ENCODE measurements at regions not wholly inside any gene's neighbourhood (a gene's known extent, or its start where the extent isn't known, plus 50 kb on each side); places are given as distances from the start of the nearest gene placed in this dataset.

GRCh38 chr22:27663812-27664211 lies 137.7 kb downstream of the MN1 start:
- Histone ChIP-seq H3K9me2 (replicated peaks; ENCODE audit: insufficient read depth, low read length) (no peaks in the 10 kb centered on the region), H2AFZ (ENCODE audit: low read length) (no peak overlapping the region), H3K4me3 (ENCODE audit: low read length) (no peak overlapping the region), H3K79me2 (ENCODE audit: low read length) (no peaks in the 10 kb centered on the region), H3K4me2 (ENCODE audit: low read depth, low read length) (no peak overlapping the region), H3K4me1 (ENCODE audit: low read length) (no peaks in the 10 kb centered on the region), H4K20me1 (ENCODE audit: insufficient read depth, low read length) (no peaks in the 10 kb centered on the region), H3K27me3 (replicated peaks; ENCODE audit: insufficient read depth, low read length) (peaks cover 57% of the 10 kb centered on the region), H3K36me3 (replicated peaks; ENCODE audit: insufficient read depth, low read length) (no peaks in the 10 kb centered on the region), H3K9me3 (replicated peaks; ENCODE audit: insufficient read depth, low read length) (no peaks in the 10 kb centered on the region), H3K27ac (ENCODE audit: low read length) (no peak overlapping the region), H3F3A (ENCODE audit: insufficient read depth, low read length) (no peaks in the 10 kb centered on the region), H3K9ac (ENCODE audit: low read length) (no peak overlapping the region)
- TF ChIP-seq EZH2 (optimal IDR thresholded peaks at IDR 0.05; ENCODE audit: low read depth, low read length) (no peak), EZH2phosphoT487 (IDR thresholded peaks at IDR 0.05; ENCODE audit: low read length) (no peak)
- TF ChIP-seq, protein P1, sequence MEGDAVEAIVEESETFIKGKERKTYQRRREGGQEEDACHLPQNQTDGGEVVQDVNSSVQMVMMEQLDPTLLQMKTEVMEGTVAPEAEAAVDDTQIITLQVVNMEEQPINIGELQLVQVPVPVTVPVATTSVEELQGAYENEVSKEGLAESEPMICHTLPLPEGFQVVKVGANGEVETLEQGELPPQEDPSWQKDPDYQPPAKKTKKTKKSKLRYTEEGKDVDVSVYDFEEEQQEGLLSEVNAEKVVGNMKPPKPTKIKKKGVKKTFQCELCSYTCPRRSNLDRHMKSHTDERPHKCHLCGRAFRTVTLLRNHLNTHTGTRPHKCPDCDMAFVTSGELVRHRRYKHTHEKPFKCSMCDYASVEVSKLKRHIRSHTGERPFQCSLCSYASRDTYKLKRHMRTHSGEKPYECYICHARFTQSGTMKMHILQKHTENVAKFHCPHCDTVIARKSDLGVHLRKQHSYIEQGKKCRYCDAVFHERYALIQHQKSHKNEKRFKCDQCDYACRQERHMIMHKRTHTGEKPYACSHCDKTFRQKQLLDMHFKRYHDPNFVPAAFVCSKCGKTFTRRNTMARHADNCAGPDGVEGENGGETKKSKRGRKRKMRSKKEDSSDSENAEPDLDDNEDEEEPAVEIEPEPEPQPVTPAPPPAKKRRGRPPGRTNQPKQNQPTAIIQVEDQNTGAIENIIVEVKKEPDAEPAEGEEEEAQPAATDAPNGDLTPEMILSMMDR (IDR thresholded peaks at IDR 0.05; ENCODE audit: low read length) = no peak
- DNase-seq = no peak

- no peaks in the 10 kb centered on the region for H3K79me2 ChIP-seq (ENCODE audit: low read length)
- no peaks in the 10 kb centered on the region for H3K9me2 ChIP-seq (replicated peaks; ENCODE audit: insufficient read depth, low read length)
- peaks cover 65% of the 10 kb centered on the region for H3K27me3 ChIP-seq (replicated peaks; ENCODE audit: insufficient read depth, low read length)
- H4K20me1 ChIP-seq (ENCODE audit: insufficient read depth, low read length) = no peaks in the 10 kb centered on the region
- H3K9me3 ChIP-seq (replicated peaks; ENCODE audit: insufficient read depth, low read length) = no peaks in the 10 kb centered on the region
- no peak for DNase-seq
- no peak for TF ChIP-seq EZH2phosphoT487 (IDR thresholded peaks at IDR 0.05; ENCODE audit: low read length)
- TF ChIP-seq, protein P1 (IDR thresholded peaks at IDR 0.05; ENCODE audit: low read length) = no peak
- H3K4me3 ChIP-seq (ENCODE audit: low read length) = no peak overlapping the region
- no peak overlapping the region for H3K4me2 ChIP-seq (ENCODE audit: low read depth, low read length)
- no peaks in the 10 kb centered on the region for H3K4me1 ChIP-seq (ENCODE audit: low read length)
- no peak overlapping the region for H2AFZ ChIP-seq (ENCODE audit: low read length)
- no peaks in the 10 kb centered on the region for H3F3A ChIP-seq (ENCODE audit: insufficient read depth, low read length)
- no peaks in the 10 kb centered on the region for H3K36me3 ChIP-seq (replicated peaks; ENCODE audit: insufficient read depth, low read length)
- no peak overlapping the region for H3K9ac ChIP-seq (ENCODE audit: low read length)
- H3K27ac ChIP-seq (ENCODE audit: low read length) = no peak overlapping the region
Measured at GRCh38 chr22:27666272-27666997, 135.1 kb downstream of the MN1 start.

- Histone ChIP-seq H4K20me1 (ENCODE audit: insufficient read depth, low read length) (no peaks in the 10 kb centered on the region), H3K27ac (ENCODE audit: low read length) (no peak overlapping the region), H3K36me3 (replicated peaks; ENCODE audit: insufficient read depth, low read length) (no peaks in the 10 kb centered on the region), H3K79me2 (ENCODE audit: low read length) (no peaks in the 10 kb centered on the region), H3K9me2 (replicated peaks; ENCODE audit: insufficient read depth, low read length) (no peaks in the 10 kb centered on the region), H3K9me3 (replicated peaks; ENCODE audit: insufficient read depth, low read length) (no peaks in the 10 kb centered on the region), H2AFZ (ENCODE audit: low read length) (no peak overlapping the region), H3K4me1 (ENCODE audit: low read length) (no peaks in the 10 kb centered on the region), H3K27me3 (replicated peaks; ENCODE audit: insufficient read depth, low read length) (peaks cover 63% of the 10 kb centered on the region), H3K4me3 (ENCODE audit: low read length) (no peak overlapping the region), H3F3A (ENCODE audit: insufficient read depth, low read length) (no peaks in the 10 kb centered on the region), H3K4me2 (ENCODE audit: low read depth, low read length) (no peak overlapping the region), H3K9ac (ENCODE audit: low read length) (no peak overlapping the region)
- TF ChIP-seq EZH2 (optimal IDR thresholded peaks at IDR 0.05; ENCODE audit: low read depth, low read length) = no peak
- TF ChIP-seq EZH2phosphoT487 (IDR thresholded peaks at IDR 0.05; ENCODE audit: low read length) = no peak
- TF ChIP-seq, protein P1 (IDR thresholded peaks at IDR 0.05; ENCODE audit: low read length) = no peak
- DNase-seq = no peak
Measured at GRCh38 chr22:27667121-27667843, 134.3 kb downstream of the MN1 start.

All from MM.1S (cell line).